ENCODE measurements at regions not wholly inside any gene's neighbourhood (a gene's known extent, or its start where the extent isn't known, plus 50 kb on each side); places are given as distances from the start of the nearest gene placed in this dataset.
"Not testable (repeated sequence)": the region's sequence is repeated elsewhere in the genome, so short reads cannot be mapped to it uniquely, and the experiment has no call there.

DNA sequence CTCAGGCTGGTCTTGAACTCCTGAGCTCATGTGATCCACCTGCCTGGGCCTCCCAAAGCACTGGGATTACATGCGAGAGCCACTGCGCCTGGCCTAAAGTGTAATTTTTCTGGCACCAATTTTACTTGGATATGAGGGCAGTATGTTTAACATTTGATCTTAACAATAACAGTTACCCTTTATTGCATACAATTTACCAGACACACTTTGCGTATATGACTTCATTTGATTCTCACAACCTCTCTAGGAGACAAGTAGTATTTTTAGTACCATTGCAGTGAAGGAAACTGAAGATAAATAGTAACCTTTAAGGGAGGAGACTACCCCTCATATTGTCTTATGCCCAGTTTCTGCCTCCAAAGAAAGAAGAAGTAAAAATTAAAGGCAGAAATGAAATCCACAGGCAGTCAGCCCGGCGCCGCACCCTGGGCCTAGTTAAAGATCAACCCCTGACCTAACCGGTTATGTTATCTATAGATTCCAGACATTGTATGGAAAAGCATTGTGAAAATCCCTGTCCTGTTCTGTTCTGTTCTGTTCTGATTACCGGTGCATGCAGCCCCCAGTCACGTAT, 54.0 kb downstream of the CYP26A1 start:
- intact Hi-C loops (cut with micrococcal nuclease; ENCODE audit: unreplicated experiment), result loop anchor here (10.0 kb wide), 1 partner anchor 67 kb away; no protein-coding TSS in a partner anchor
- CTCF ChIA-PET, result interaction anchor here (0.6 kb wide), 1 partner anchor 165 kb away, joined by 11 read pairs; no protein-coding TSS in a partner anchor
- DNase-seq, result peak; percentile 68
- H3K27ac Mint-ChIP-seq (ENCODE audit: unreplicated experiment), result peak overlapping the region; percentile 84
- not testable (repeated sequence) for H3K27me3 Mint-ChIP-seq (ENCODE audit: unreplicated experiment); BruUV-seq (replicated peaks); H3K36me3 Mint-ChIP-seq (ENCODE audit: insufficient read depth, unreplicated experiment); H3K9me3 Mint-ChIP-seq (ENCODE audit: low read depth, unreplicated experiment)
- H3K4me1 Mint-ChIP-seq (ENCODE audit: low read depth, unreplicated experiment), result peaks cover 32% of the 10 kb centered on the region
- H3K4me3 Mint-ChIP-seq (ENCODE audit: low read depth, unreplicated experiment), result peak overlapping the region; percentile 60

- no peaks in the 10 kb centered on the region for H3K27me3 Mint-ChIP-seq (ENCODE audit: unreplicated experiment)
- no peak for DNase-seq
- H3K4me3 Mint-ChIP-seq (ENCODE audit: low read depth, unreplicated experiment), result no peak overlapping the region
- no TSS peak for BruUV-seq (replicated peaks)
- TF ChIP-seq, protein P1, sequence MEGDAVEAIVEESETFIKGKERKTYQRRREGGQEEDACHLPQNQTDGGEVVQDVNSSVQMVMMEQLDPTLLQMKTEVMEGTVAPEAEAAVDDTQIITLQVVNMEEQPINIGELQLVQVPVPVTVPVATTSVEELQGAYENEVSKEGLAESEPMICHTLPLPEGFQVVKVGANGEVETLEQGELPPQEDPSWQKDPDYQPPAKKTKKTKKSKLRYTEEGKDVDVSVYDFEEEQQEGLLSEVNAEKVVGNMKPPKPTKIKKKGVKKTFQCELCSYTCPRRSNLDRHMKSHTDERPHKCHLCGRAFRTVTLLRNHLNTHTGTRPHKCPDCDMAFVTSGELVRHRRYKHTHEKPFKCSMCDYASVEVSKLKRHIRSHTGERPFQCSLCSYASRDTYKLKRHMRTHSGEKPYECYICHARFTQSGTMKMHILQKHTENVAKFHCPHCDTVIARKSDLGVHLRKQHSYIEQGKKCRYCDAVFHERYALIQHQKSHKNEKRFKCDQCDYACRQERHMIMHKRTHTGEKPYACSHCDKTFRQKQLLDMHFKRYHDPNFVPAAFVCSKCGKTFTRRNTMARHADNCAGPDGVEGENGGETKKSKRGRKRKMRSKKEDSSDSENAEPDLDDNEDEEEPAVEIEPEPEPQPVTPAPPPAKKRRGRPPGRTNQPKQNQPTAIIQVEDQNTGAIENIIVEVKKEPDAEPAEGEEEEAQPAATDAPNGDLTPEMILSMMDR (IDR thresholded peaks at IDR 0.05; ENCODE audit: unreplicated experiment), result no peak
- H3K27ac Mint-ChIP-seq (ENCODE audit: unreplicated experiment), result no peak overlapping the region
- peaks cover 3% of the 10 kb centered on the region for H3K9me3 Mint-ChIP-seq (ENCODE audit: low read depth, unreplicated experiment)
- peaks cover 16% of the 10 kb centered on the region for H3K4me1 Mint-ChIP-seq (ENCODE audit: low read depth, unreplicated experiment)
- CTCF ChIA-PET, result no interaction called here
- intact Hi-C loops (cut with micrococcal nuclease; ENCODE audit: unreplicated experiment), result no loop called here
- H3K36me3 Mint-ChIP-seq (ENCODE audit: insufficient read depth, unreplicated experiment), result peaks cover 5% of the 10 kb centered on the region
These were observed 58.3 kb downstream of the CYP26A1 start for GRCh38 chr10:93131986-93132385.

DNA sequence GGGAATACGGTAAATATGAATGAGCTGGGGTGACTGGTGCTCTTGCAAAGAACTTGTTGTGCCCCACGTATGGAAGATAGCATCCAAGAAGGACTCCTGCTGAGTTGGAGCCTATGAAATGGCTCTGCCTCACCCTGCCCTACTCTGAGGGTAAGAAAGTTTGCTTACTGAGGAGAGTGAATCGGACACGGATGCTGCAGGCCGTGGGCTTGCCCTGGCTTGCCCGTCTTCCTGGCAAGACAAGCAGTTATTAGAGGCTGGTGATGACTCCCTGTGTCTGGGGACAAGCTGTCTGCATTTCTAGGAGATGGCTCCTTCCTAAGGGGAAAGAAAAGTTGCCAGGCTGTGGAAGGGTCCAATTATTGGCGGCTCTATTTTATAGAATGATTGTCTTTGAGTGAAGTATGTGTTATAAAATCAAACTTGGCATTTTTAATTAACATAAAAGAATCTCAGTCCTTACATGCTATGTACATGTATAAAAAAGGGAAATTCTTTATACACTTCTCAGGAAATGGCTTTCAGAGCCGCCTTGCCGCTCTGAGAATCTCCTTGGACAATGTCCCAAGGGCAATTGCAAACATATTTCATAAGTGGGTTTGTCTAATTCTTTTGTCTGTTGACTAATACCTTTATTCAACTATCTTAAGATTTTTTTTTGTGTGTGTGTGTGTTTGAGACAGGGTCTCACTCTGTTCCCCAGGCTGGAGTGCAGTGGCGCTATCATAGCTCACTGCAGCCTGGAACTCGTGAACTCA, 64.6 kb downstream of the CYP26A1 start:
- peaks cover 6% of the 10 kb centered on the region for H3K9me3 Mint-ChIP-seq (ENCODE audit: low read depth, unreplicated experiment)
- no peak overlapping the region for H3K27ac Mint-ChIP-seq (ENCODE audit: unreplicated experiment)
- no peak overlapping the region for H3K4me3 Mint-ChIP-seq (ENCODE audit: low read depth, unreplicated experiment)
- CTCF ChIA-PET, result interaction anchor here (0.7 kb wide), 1 partner anchor 86 kb away, joined by 5 read pairs; no protein-coding TSS in a partner anchor
- TF ChIP-seq, protein P1 (IDR thresholded peaks at IDR 0.05; ENCODE audit: unreplicated experiment), result no peak
- H3K36me3 Mint-ChIP-seq (ENCODE audit: insufficient read depth, unreplicated experiment), result no peaks in the 10 kb centered on the region
- H3K27me3 Mint-ChIP-seq (ENCODE audit: unreplicated experiment), result no peaks in the 10 kb centered on the region
- DNase-seq, result no peak
- BruUV-seq (replicated peaks), result no TSS peak
- intact Hi-C loops (cut with micrococcal nuclease; ENCODE audit: unreplicated experiment), result no loop called here
- H3K4me1 Mint-ChIP-seq (ENCODE audit: low read depth, unreplicated experiment), result no peaks in the 10 kb centered on the region

- BruUV-seq (replicated peaks), result no TSS peak
- no peaks in the 10 kb centered on the region for H3K4me1 Mint-ChIP-seq (ENCODE audit: low read depth, unreplicated experiment)
- TF ChIP-seq, protein P1 (IDR thresholded peaks at IDR 0.05; ENCODE audit: unreplicated experiment), result no peak
- CTCF ChIA-PET, result no interaction called here
- no peaks in the 10 kb centered on the region for H3K36me3 Mint-ChIP-seq (ENCODE audit: insufficient read depth, unreplicated experiment)
- H3K4me3 Mint-ChIP-seq (ENCODE audit: low read depth, unreplicated experiment), result no peak overlapping the region
- intact Hi-C loops (cut with micrococcal nuclease; ENCODE audit: unreplicated experiment), result no loop called here
- H3K27me3 Mint-ChIP-seq (ENCODE audit: unreplicated experiment), result no peaks in the 10 kb centered on the region
- DNase-seq, result no peak
- no peak overlapping the region for H3K27ac Mint-ChIP-seq (ENCODE audit: unreplicated experiment)
- peaks cover 6% of the 10 kb centered on the region for H3K9me3 Mint-ChIP-seq (ENCODE audit: low read depth, unreplicated experiment)
These were observed 65.5 kb downstream of the CYP26A1 start for GRCh38 chr10:93139059-93139655.
